Gastroesophageal sphincter (tissue), 2 donors: ENCODE measurements at regions not wholly inside any gene's neighbourhood (a gene's known extent, or its start where the extent isn't known, plus 50 kb on each side); places are given as distances from the start of the nearest gene placed in this dataset.

Source experiments
- EP300 ChIP-seq: sonication (generic); formaldehyde crosslinking; IDR thresholded peaks from one replicate; pipeline ENCODE4 v1.6.1; 2017; ENCODE audit warnings: antibody characterized with exemption, mild to moderate bottlenecking
- POLR2A ChIP-seq, 2 donors: fragments of 450-650 bp; IDR thresholded peaks; one replicate each; pipeline ENCODE4 v1.6.1; 2017; ENCODE audit warnings: antibody characterized with exemption in 2 of 2, mild to moderate bottlenecking in 2 of 2, moderate library complexity in 1 of 2

- TF ChIP-seq POLR2A (IDR thresholded peaks at IDR 0.05) (no peak), EP300 (no peak)
Observed at GRCh38 chr3:8187996-8188395, 313.6 kb upstream of the LMCD1 start.
